IPS-18a (cell line): ENCODE measurements at regions not wholly inside any gene's neighbourhood (a gene's known extent, or its start where the extent isn't known, plus 50 kb on each side); places are given as distances from the start of the nearest gene placed in this dataset.
A peak's percentile ranks its signal among the peaks of the same experiment; 100 is the strongest.

Experiments
- H3K27ac ChIP-seq: one replicate; pipeline ENCODE4 v1.5.1; 2013; ENCODE audit warnings: low read length
- H3K27me3 ChIP-seq: one replicate; pipeline ENCODE4 v1.6.1; 2013; ENCODE audit warnings: mild to moderate bottlenecking, low read length; ENCODE audit not compliant: control insufficient read depth, insufficient read depth
- H3K36me3 ChIP-seq: one replicate; pipeline ENCODE4 v1.6.1; 2013; ENCODE audit warnings: low read depth, low read length; ENCODE audit not compliant: control insufficient read depth
- H3K4me1 ChIP-seq: one replicate; pipeline ENCODE4 v1.6.1; 2013; ENCODE audit warnings: low read depth, low read length; ENCODE audit not compliant: control insufficient read depth
- H3K4me3 ChIP-seq: one replicate; pipeline ENCODE4 v1.5.1; 2013; ENCODE audit warnings: low read length
- H3K9ac ChIP-seq: one replicate; pipeline ENCODE4 v1.6.1; 2013; ENCODE audit warnings: mild to moderate bottlenecking, low read length, moderate library complexity
- H3K9me3 ChIP-seq: one replicate; pipeline ENCODE4 v1.6.1; 2013; ENCODE audit warnings: low read depth, low read length; ENCODE audit not compliant: control insufficient read depth

- no peaks in the 10 kb centered on the region for H3K9me3 ChIP-seq
- no peak overlapping the region for H3K27ac ChIP-seq
- H3K27me3 ChIP-seq, result no peaks in the 10 kb centered on the region
- H3K9ac ChIP-seq, result peak overlapping the region; percentile 10
- H3K36me3 ChIP-seq, result peaks cover 55% of the 10 kb centered on the region
- H3K4me3 ChIP-seq, result peak overlapping the region; percentile 35
- H3K4me1 ChIP-seq, result peaks cover 35% of the 10 kb centered on the region
Measured at GRCh38 chr2:64258566-64258965, 114.3 kb upstream of the PELI1 start.

- peak overlapping the region; percentile 35 for H3K4me3 ChIP-seq
- H3K4me1 ChIP-seq, result peaks cover 37% of the 10 kb centered on the region
- H3K36me3 ChIP-seq, result peaks cover 58% of the 10 kb centered on the region
- no peak overlapping the region for H3K9ac ChIP-seq
- no peak overlapping the region for H3K27ac ChIP-seq
- no peaks in the 10 kb centered on the region for H3K27me3 ChIP-seq
- H3K9me3 ChIP-seq, result no peaks in the 10 kb centered on the region
Measured at GRCh38 chr2:64259312-64259711, 115.1 kb upstream of the PELI1 start.

DNA sequence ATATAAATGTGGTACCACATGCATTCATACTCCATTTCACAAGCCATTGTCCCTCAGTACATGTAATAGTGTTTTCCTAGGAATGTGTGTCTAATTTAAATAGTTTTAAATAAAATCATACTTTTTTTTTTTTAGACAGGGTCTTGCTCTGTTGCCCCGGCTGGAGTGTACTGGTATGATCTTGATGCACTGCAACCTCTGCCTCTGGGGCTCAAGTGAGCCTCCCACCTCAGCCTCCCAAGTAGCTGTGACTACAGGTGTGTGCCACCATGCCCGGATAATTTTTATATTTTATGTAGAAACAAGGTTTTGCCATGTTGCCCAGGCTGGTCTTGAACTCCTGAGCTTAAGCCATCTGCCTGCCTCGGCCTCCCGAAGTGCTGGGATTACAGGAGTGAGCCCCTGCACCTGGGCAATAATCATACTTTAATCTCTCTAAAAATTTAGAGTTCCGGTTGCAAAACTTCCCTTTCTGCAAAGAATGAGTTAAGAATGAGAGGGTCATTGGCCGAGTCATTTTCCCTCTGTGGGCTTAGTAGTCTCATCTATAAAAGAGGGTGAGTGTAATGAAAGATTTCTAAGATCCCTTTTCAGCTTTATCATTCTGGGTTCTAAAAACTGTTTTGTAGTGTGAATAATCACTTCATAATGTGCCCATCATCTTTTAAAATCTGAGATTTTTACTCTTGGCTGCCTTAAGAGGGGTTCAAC is 116.0 kb upstream of the PELI1 start:
- Histone ChIP-seq H3K4me1 (peaks cover 44% of the 10 kb centered on the region), H3K4me3 (no peak overlapping the region), H3K36me3 (peaks cover 65% of the 10 kb centered on the region), H3K27me3 (no peaks in the 10 kb centered on the region), H3K9ac (no peak overlapping the region), H3K27ac (no peak overlapping the region), H3K9me3 (no peaks in the 10 kb centered on the region)

- H3K27me3 ChIP-seq, result no peaks in the 10 kb centered on the region
- no peak overlapping the region for H3K27ac ChIP-seq
Measured at GRCh38 chr2:64260817-64261216, 116.6 kb upstream of the PELI1 start.

DNA sequence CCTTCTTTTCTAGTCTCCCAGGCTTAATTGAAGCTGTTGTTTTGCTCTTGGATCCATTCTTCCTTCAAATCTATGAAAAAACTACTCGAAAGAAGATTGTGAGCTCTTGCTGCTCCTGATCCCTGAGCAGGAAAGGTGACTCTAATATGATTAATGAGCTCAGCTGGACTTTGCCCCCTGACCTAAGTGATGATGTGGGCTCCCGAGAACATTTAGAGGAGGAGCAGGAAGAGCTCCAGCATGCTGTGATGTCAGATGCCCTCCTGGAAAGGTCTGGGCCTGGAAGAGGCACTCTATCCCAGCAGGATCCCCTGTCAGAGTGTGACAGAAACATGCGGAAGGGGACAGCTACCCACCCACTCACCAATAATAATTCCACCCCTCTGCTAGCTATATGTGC is 117.9 kb upstream of the PELI1 start:
- H3K27me3 ChIP-seq, result no peaks in the 10 kb centered on the region
- H3K4me3 ChIP-seq, result no peak overlapping the region
- H3K36me3 ChIP-seq, result peaks cover 71% of the 10 kb centered on the region
- no peak overlapping the region for H3K9ac ChIP-seq
- no peaks in the 10 kb centered on the region for H3K9me3 ChIP-seq
- H3K4me1 ChIP-seq, result peaks cover 61% of the 10 kb centered on the region
- H3K27ac ChIP-seq, result no peak overlapping the region

More at GRCh38 chr2:64260817-64261216, 116.6 kb upstream of the PELI1 start:
- peaks cover 48% of the 10 kb centered on the region for H3K4me1 ChIP-seq
- H3K36me3 ChIP-seq, result peaks cover 70% of the 10 kb centered on the region
- H3K4me3 ChIP-seq, result no peak overlapping the region
- H3K9me3 ChIP-seq, result no peaks in the 10 kb centered on the region
- H3K9ac ChIP-seq, result no peak overlapping the region

- Histone ChIP-seq H3K27ac (no peak overlapping the region), H3K9ac (no peak overlapping the region), H3K9me3 (no peaks in the 10 kb centered on the region), H3K4me3 (no peak overlapping the region), H3K4me1 (peaks cover 63% of the 10 kb centered on the region), H3K36me3 (peaks cover 70% of the 10 kb centered on the region), H3K27me3 (no peaks in the 10 kb centered on the region)
Measured at GRCh38 chr2:64262816-64263215, 118.6 kb upstream of the PELI1 start.

- Histone ChIP-seq H3K27me3 (no peaks in the 10 kb centered on the region), H3K4me1 (peaks cover 63% of the 10 kb centered on the region), H3K9me3 (no peaks in the 10 kb centered on the region), H3K4me3 (no peak overlapping the region), H3K27ac (peak overlapping the region; percentile 24), H3K36me3 (peaks cover 67% of the 10 kb centered on the region), H3K9ac (no peak overlapping the region)
Measured at GRCh38 chr2:64263315-64263714, 119.1 kb upstream of the PELI1 start.

GRCh38 chr2:64267699-64268098 is 123.5 kb upstream of the PELI1 start:
- no peak overlapping the region for H3K9ac ChIP-seq
- H3K36me3 ChIP-seq, result peaks cover 30% of the 10 kb centered on the region
- no peak overlapping the region for H3K27ac ChIP-seq
- no peaks in the 10 kb centered on the region for H3K27me3 ChIP-seq
- no peaks in the 10 kb centered on the region for H3K9me3 ChIP-seq
- no peak overlapping the region for H3K4me3 ChIP-seq
- peaks cover 61% of the 10 kb centered on the region for H3K4me1 ChIP-seq

DNA sequence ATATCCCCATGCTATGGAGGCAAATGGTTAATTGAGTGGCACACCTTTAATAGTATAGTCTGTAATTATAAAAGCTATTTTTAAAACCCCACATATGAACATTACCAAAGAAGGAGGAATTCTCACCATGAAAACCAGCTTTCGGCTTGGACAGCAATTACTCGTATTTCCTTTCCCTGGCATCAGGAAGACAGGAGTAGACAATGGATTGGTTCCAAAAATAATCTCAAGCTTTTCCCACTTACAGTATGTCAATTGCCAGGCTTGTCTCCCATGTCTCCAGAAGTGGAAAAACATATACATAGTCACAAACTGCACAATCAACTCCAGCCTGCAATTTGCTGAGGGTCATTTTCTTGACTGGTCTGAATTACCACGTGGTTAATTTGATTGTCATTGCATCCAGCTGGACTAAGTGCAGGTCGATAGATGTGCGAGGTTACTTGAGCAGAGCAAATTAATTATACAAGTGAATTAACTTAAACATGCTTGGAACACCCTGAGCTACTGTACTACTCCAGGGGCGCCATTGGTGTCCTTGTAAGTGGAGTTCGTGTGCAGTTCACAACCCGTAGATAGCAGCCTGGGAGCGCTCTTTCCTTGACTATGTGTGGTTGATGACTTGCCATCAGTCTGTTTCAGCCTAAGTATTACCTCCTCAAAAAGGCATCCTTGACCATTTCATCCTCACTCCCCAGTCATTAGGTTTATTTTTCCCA is 124.3 kb upstream of the PELI1 start:
- Histone ChIP-seq H3K27me3 (no peaks in the 10 kb centered on the region), H3K4me1 (peaks cover 61% of the 10 kb centered on the region), H3K27ac (no peak overlapping the region), H3K4me3 (no peak overlapping the region), H3K36me3 (peaks cover 22% of the 10 kb centered on the region), H3K9ac (no peak overlapping the region), H3K9me3 (no peaks in the 10 kb centered on the region)

DNA sequence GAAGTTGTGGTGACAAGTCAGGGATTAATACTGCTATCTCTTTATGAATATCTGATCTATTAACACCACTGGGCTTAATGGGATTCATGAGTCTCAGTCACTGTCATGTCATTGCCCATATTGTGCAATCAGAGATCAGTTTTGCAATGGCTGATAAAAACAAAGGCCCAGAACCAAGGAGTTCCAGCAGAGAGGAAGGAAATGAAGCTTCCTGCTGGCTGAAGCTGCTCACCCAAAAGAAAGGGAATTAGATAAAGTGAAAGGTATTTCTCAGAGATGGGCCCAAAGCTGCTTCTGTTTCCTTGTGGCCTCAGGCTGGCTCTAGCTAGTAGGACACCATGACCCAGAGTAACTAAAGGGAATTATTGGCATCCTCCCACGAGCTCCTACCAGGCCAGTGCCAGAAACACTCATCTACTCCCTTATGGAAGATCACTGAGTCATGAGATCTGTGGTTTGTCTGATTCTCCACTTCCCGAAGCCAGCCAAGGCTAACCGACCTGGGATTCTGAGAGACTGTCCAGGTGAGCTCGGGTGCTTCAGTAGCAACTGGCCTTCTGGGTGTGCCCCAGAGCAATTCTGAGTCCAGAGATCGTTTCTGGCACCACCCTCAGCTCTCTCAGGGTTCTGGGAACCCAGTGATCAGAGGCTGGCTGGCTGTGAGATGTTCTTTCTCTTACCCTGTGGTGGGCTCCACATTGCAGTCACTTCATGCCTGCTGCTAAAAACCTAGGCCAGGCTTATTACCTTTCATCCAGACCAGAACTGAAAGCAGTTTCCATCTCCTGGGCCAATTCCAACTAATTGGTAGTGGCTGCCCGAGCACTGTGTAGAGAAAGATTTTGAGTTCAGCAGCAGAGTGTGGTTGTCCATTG is 129.5 kb upstream of the PELI1 start:
- peaks cover 61% of the 10 kb centered on the region for H3K4me1 ChIP-seq
- H3K4me3 ChIP-seq, result no peak overlapping the region
- H3K36me3 ChIP-seq, result no peaks in the 10 kb centered on the region
- H3K9me3 ChIP-seq, result no peaks in the 10 kb centered on the region
- H3K27me3 ChIP-seq, result peaks cover 6% of the 10 kb centered on the region
- H3K27ac ChIP-seq, result no peak overlapping the region
- H3K9ac ChIP-seq, result no peak overlapping the region

DNA sequence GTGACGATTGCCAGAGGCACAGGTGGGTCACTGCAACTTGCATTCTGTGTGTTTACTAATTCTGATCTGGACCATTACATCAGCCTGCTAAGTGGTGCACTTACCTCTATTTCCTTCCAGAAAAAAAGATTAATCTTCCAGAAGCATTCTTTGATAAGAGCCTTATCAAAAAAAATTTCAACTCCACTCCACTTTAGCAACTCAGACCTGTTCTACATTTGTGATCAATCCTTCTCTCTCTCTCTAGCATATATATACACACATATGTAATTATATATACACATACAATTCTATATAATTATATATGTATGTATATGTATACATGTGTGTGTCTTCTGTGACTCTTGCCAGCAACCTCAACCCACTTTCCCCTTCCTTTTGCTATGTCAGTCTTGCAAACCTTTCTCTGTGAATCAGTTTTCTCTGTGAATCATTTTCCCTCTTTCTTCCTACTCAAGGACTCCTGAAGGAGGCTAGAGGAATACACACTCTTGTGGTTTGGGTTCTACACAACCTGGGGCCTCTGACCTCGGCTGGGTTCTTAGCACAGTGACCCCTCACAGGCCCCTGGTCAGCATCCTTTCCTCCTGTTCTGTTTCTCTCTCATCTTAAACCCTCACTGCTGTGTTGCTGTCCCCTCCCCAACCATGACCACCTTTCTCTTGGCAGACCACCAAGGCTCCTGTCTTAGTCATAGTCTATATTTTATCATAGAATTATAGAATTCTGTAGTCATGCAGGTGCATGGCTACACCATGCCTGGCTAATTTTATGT is 130.4 kb upstream of the PELI1 start:
- Histone ChIP-seq H3K27me3 (peaks cover 8% of the 10 kb centered on the region), H3K4me3 (no peak overlapping the region), H3K27ac (no peak overlapping the region), H3K4me1 (peaks cover 62% of the 10 kb centered on the region), H3K9ac (no peak overlapping the region), H3K36me3 (no peaks in the 10 kb centered on the region), H3K9me3 (no peaks in the 10 kb centered on the region)
